ENCODE measurements at regions not wholly inside any gene's neighbourhood (a gene's known extent, or its start where the extent isn't known, plus 50 kb on each side); places are given as distances from the start of the nearest gene placed in this dataset.

DNA sequence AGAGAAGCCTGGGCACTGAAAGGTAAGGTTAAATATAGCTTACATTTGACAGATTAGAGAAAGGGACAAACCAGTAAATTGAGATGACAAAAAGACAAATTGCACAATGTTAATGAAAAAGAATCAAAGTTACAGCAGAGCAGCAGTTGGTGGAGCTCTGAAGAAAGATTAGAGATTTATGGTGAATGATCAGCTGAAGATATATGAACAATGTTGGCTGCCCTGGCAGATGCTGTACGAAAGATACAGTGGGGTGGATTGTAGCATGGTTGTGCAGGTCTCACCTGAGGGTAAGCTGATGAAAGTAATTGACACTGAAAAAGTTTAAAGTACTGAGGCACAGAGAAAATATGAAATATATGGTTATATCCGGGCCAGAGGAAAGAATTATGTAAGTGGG is 492.1 kb downstream of the ARHGEF28 start:
- TF ChIP-seq CREB1 (IDR thresholded peaks at IDR 0.05; ENCODE audit: low read depth), result no peak
- no peak for TF ChIP-seq TEAD4 (IDR thresholded peaks at IDR 0.05)
- TF ChIP-seq YY1 (IDR thresholded peaks at IDR 0.05; ENCODE audit: low read depth), result no peak
- no peak for TF ChIP-seq TAF1 (IDR thresholded peaks at IDR 0.05; ENCODE audit: low read depth)
- no peak for TF ChIP-seq EGR1 (IDR thresholded peaks at IDR 0.05)
- TF ChIP-seq, protein P1, sequence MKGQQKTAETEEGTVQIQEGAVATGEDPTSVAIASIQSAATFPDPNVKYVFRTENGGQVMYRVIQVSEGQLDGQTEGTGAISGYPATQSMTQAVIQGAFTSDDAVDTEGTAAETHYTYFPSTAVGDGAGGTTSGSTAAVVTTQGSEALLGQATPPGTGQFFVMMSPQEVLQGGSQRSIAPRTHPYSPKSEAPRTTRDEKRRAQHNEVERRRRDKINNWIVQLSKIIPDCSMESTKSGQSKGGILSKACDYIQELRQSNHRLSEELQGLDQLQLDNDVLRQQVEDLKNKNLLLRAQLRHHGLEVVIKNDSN (IDR thresholded peaks at IDR 0.05), result no peak

DNA sequence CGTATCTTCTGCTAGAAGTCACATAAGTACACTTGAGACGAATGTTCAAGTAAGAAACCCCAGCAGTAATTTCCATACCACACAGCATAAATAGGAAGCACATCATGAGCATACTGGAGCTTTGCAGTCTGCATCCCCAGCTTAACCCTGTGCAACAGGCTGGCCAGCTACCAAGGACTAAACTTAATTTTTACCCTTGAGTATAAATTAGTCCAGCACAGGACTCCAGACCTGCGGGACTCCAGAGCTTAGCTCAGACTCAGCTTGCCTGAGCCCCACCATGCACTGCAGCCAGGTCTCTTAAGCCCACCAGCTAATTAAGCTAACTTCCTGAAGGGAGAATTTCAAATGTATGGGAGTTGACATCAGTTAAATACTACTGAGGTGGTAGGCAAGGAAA is 491.0 kb downstream of the ARHGEF28 start:
- TF ChIP-seq CEBPB (IDR thresholded peaks at IDR 0.05) (no peak), EGR1 (IDR thresholded peaks at IDR 0.05) (no peak), TEAD4 (IDR thresholded peaks at IDR 0.05) (no peak), TCF12 (IDR thresholded peaks at IDR 0.05; ENCODE audit: low read depth) (no peak), ZBTB7A (IDR thresholded peaks at IDR 0.05; ENCODE audit: low read depth) (no peak), CREB1 (IDR thresholded peaks at IDR 0.05; ENCODE audit: low read depth) (no peak), NFIC (IDR thresholded peaks at IDR 0.05) (no peak), YY1 (IDR thresholded peaks at IDR 0.05; ENCODE audit: low read depth) (no peak), RAD21 (IDR thresholded peaks at IDR 0.05; ENCODE audit: low read depth) (no peak), FOXM1 (IDR thresholded peaks at IDR 0.05; ENCODE audit: borderline replicate concordance, low read depth) (no peak), TAF1 (IDR thresholded peaks at IDR 0.05; ENCODE audit: low read depth) (no peak), EP300 (IDR thresholded peaks at IDR 0.05; ENCODE audit: borderline replicate concordance) (no peak)
- TF ChIP-seq, protein P1 (IDR thresholded peaks at IDR 0.05), result no peak
- TF ChIP-seq, protein P2, sequence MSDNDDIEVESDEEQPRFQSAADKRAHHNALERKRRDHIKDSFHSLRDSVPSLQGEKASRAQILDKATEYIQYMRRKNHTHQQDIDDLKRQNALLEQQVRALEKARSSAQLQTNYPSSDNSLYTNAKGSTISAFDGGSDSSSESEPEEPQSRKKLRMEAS (IDR thresholded peaks at IDR 0.05), result no peak
- TF ChIP-seq, protein P3, sequence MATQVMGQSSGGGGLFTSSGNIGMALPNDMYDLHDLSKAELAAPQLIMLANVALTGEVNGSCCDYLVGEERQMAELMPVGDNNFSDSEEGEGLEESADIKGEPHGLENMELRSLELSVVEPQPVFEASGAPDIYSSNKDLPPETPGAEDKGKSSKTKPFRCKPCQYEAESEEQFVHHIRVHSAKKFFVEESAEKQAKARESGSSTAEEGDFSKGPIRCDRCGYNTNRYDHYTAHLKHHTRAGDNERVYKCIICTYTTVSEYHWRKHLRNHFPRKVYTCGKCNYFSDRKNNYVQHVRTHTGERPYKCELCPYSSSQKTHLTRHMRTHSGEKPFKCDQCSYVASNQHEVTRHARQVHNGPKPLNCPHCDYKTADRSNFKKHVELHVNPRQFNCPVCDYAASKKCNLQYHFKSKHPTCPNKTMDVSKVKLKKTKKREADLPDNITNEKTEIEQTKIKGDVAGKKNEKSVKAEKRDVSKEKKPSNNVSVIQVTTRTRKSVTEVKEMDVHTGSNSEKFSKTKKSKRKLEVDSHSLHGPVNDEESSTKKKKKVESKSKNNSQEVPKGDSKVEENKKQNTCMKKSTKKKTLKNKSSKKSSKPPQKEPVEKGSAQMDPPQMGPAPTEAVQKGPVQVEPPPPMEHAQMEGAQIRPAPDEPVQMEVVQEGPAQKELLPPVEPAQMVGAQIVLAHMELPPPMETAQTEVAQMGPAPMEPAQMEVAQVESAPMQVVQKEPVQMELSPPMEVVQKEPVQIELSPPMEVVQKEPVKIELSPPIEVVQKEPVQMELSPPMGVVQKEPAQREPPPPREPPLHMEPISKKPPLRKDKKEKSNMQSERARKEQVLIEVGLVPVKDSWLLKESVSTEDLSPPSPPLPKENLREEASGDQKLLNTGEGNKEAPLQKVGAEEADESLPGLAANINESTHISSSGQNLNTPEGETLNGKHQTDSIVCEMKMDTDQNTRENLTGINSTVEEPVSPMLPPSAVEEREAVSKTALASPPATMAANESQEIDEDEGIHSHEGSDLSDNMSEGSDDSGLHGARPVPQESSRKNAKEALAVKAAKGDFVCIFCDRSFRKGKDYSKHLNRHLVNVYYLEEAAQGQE (IDR thresholded peaks at IDR 0.05; ENCODE audit: low read depth), result no peak

DNA sequence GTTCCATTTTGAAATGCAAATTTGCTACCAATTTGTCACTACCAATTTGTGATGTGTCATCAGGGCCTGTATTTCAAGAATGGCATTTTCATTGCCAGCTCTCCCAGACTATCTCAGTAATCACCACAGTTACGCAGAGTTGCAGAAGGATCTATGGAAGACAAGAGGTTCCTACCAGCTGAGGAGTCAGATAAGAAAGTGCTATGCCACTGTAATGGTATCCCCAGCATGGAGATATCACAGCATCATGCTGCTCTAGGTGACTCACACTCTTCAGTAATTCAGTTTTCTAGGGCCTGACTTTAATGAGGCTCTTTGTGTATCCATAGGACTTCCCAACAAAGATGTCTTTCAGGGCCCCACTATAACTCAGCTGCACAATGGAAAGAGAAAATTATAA is 490.3 kb downstream of the ARHGEF28 start:
- TF ChIP-seq ZBTB7A (IDR thresholded peaks at IDR 0.05; ENCODE audit: low read depth) (no peak), RAD21 (IDR thresholded peaks at IDR 0.05; ENCODE audit: low read depth) (no peak), YY1 (IDR thresholded peaks at IDR 0.05; ENCODE audit: low read depth) (no peak), EGR1 (IDR thresholded peaks at IDR 0.05) (no peak), TCF12 (IDR thresholded peaks at IDR 0.05; ENCODE audit: low read depth) (no peak), TAF1 (IDR thresholded peaks at IDR 0.05; ENCODE audit: low read depth) (no peak), FOXM1 (IDR thresholded peaks at IDR 0.05; ENCODE audit: borderline replicate concordance, low read depth) (no peak), TEAD4 (IDR thresholded peaks at IDR 0.05) (no peak), CEBPB (IDR thresholded peaks at IDR 0.05) (no peak), NFIC (IDR thresholded peaks at IDR 0.05) (no peak), CREB1 (IDR thresholded peaks at IDR 0.05; ENCODE audit: low read depth) (no peak), EP300 (IDR thresholded peaks at IDR 0.05; ENCODE audit: borderline replicate concordance) (no peak)
- TF ChIP-seq, protein P3 (IDR thresholded peaks at IDR 0.05; ENCODE audit: low read depth), result no peak
- TF ChIP-seq, protein P1 (IDR thresholded peaks at IDR 0.05), result no peak
- TF ChIP-seq, protein P2 (IDR thresholded peaks at IDR 0.05), result no peak

DNA sequence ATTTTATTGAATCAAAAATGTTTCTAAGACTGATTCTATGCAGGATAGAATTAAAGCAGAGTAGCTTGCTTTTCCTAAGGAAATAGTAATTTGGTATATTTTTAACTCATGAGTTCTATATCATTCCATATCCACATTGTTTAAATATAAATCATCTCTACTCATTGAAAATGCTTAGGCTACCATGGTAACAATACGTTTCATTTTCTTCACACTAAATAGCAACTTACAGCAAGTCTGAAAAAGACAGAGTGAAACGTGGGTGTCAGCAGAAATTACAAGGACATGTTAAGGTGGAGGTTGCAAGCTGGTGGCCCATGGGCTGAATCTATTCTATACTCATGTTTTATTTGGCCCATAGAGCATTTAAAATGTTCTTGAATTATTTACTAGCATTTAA is 487.9 kb downstream of the ARHGEF28 start:
- no peak for TF ChIP-seq CEBPB (IDR thresholded peaks at IDR 0.05)
- no peak for TF ChIP-seq TCF12 (IDR thresholded peaks at IDR 0.05; ENCODE audit: low read depth)
- TF ChIP-seq YY1 (IDR thresholded peaks at IDR 0.05; ENCODE audit: low read depth), result no peak
- no peak for TF ChIP-seq TAF1 (IDR thresholded peaks at IDR 0.05; ENCODE audit: low read depth)

DNA sequence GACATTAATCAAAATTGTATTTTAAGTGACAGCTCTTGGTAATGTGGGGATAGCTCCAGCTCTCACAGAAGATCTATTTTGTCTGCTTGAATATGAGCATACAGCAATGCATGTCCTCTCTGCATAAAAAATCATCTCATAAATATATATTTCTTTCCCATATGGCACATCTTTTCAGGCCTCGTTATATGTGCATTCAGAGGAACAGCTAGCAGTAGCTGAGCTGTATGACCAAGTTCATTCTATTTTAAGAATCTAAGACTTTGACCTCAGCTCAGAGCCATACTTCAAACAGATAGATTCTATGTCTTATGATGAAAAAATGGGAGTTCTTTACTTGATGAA is 487.2 kb downstream of the ARHGEF28 start:
- TF ChIP-seq TEAD4 (IDR thresholded peaks at IDR 0.05) (no peak), NFIC (IDR thresholded peaks at IDR 0.05) (no peak), CEBPB (IDR thresholded peaks at IDR 0.05) (no peak), YY1 (IDR thresholded peaks at IDR 0.05; ENCODE audit: low read depth) (no peak), ZBTB7A (IDR thresholded peaks at IDR 0.05; ENCODE audit: low read depth) (no peak)
